Ovary (tissue), 3 donors: ENCODE measurements at regions not wholly inside any gene's neighbourhood (a gene's known extent, or its start where the extent isn't known, plus 50 kb on each side); places are given as distances from the start of the nearest gene placed in this dataset.

Experiments used
- EP300 ChIP-seq: sonication (generic); formaldehyde crosslinking; IDR thresholded peaks from one replicate; pipeline ENCODE4 v1.6.1; 2017; ENCODE audit warnings: antibody characterized with exemption
- POLR2A ChIP-seq: fragments of 450-650 bp; IDR thresholded peaks from one replicate; pipeline ENCODE4 v1.6.1; 2017; ENCODE audit warnings: antibody characterized with exemption, mild to moderate bottlenecking, moderate library complexity
- TF ChIP-seq, protein P1 (sequence below), 3 donors: fragments of 450-650 bp in 2 of 3; fragments of 200-600 bp in 1 of 3; IDR thresholded peaks; one replicate each; pipeline versions ENCODE4 v1.5.1 to v1.8.0; 2016 to 2022; ENCODE audit warnings: antibody characterized with exemption in 3 of 3, mild to moderate bottlenecking in 1 of 3
- donor health status: DM: no; HTN: no; CAD: no.

- TF ChIP-seq, protein P1, sequence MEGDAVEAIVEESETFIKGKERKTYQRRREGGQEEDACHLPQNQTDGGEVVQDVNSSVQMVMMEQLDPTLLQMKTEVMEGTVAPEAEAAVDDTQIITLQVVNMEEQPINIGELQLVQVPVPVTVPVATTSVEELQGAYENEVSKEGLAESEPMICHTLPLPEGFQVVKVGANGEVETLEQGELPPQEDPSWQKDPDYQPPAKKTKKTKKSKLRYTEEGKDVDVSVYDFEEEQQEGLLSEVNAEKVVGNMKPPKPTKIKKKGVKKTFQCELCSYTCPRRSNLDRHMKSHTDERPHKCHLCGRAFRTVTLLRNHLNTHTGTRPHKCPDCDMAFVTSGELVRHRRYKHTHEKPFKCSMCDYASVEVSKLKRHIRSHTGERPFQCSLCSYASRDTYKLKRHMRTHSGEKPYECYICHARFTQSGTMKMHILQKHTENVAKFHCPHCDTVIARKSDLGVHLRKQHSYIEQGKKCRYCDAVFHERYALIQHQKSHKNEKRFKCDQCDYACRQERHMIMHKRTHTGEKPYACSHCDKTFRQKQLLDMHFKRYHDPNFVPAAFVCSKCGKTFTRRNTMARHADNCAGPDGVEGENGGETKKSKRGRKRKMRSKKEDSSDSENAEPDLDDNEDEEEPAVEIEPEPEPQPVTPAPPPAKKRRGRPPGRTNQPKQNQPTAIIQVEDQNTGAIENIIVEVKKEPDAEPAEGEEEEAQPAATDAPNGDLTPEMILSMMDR (IDR thresholded peaks at IDR 0.05): no peak
- TF ChIP-seq POLR2A: no peak
- no peak for TF ChIP-seq EP300
Measured at GRCh38 chr18:26763446-26764110, 101.9 kb downstream of the AQP4 start.
